Ishikawa (cell line): ENCODE measurements at regions not wholly inside any gene's neighbourhood (a gene's known extent, or its start where the extent isn't known, plus 50 kb on each side); places are given as distances from the start of the nearest gene placed in this dataset.

Experiments used
- CEBPB ChIP-seq: IDR thresholded peaks from 2 replicates; pipeline ENCODE4 v1.6.1; 2012
- CREB1 ChIP-seq: IDR thresholded peaks from 2 replicates; pipeline ENCODE4 v1.6.1; 2012; ENCODE audit warnings: low read depth
- EGR1 ChIP-seq: IDR thresholded peaks from 2 replicates; pipeline ENCODE4 v1.6.1; 2012
- EP300 ChIP-seq: IDR thresholded peaks from 2 replicates; pipeline ENCODE4 v1.6.1; 2012; ENCODE audit warnings: borderline replicate concordance
- FOXM1 ChIP-seq: IDR thresholded peaks from 2 replicates; pipeline ENCODE4 v1.6.1; 2012; ENCODE audit warnings: low read depth, borderline replicate concordance
- MAX ChIP-seq: IDR thresholded peaks from 2 replicates; pipeline ENCODE4 v1.6.1; 2012
- NFIC ChIP-seq: IDR thresholded peaks from 2 replicates; pipeline ENCODE4 v1.6.1; 2012
- RAD21 ChIP-seq: IDR thresholded peaks from 2 replicates; pipeline ENCODE4 v1.6.1; 2012; ENCODE audit warnings: low read depth
- REST ChIP-seq: IDR thresholded peaks from 2 replicates; pipeline ENCODE4 v1.6.1; 2012; ENCODE audit warnings: low read depth, mild to moderate bottlenecking
- TAF1 ChIP-seq: IDR thresholded peaks from 2 replicates; pipeline ENCODE4 v1.6.1; 2012; ENCODE audit warnings: low read depth, mild to moderate bottlenecking
- TCF12 ChIP-seq: IDR thresholded peaks from 2 replicates; pipeline ENCODE4 v1.6.1; 2012; ENCODE audit warnings: low read depth
- TEAD4 ChIP-seq: IDR thresholded peaks from 2 replicates; pipeline ENCODE4 v1.6.1; 2012
- USF1 ChIP-seq: IDR thresholded peaks from 2 replicates; pipeline ENCODE4 v1.6.1; 2012
- YY1 ChIP-seq: IDR thresholded peaks from 2 replicates; pipeline ENCODE4 v1.6.1; 2012; ENCODE audit warnings: low read depth
- ZBTB7A ChIP-seq: IDR thresholded peaks from 2 replicates; pipeline ENCODE4 v1.6.1; 2012; ENCODE audit warnings: low read depth

GRCh38 chr10:101287997-101288635 is 58.9 kb upstream of the LBX1 start:
- no peak for TF ChIP-seq ZBTB7A
- no peak for TF ChIP-seq CREB1
- TF ChIP-seq RAD21: peak; percentile 67
- no peak for TF ChIP-seq EGR1

GRCh38 chr10:101289541-101289940 is 60.3 kb upstream of the LBX1 start:
- no peak for TF ChIP-seq EGR1
- TF ChIP-seq CEBPB: no peak
- no peak for TF ChIP-seq REST
- TF ChIP-seq ZBTB7A: no peak
- TF ChIP-seq EP300: no peak
- TF ChIP-seq TCF12: no peak
- TF ChIP-seq TEAD4: no peak
- TF ChIP-seq TAF1: no peak

GRCh38 chr10:101290431-101290830 is 61.2 kb upstream of the LBX1 start:
- no peak for TF ChIP-seq ZBTB7A
- no peak for TF ChIP-seq EP300
- no peak for TF ChIP-seq MAX
- no peak for TF ChIP-seq TAF1
- no peak for TF ChIP-seq RAD21
- no peak for TF ChIP-seq TCF12
- no peak for TF ChIP-seq USF1
- no peak for TF ChIP-seq TEAD4
- TF ChIP-seq FOXM1: no peak

GRCh38 chr10:101290881-101291280 is 61.6 kb upstream of the LBX1 start:
- TF ChIP-seq USF1: no peak
- TF ChIP-seq MAX: no peak
- TF ChIP-seq TCF12: no peak
- no peak for TF ChIP-seq CEBPB
- no peak for TF ChIP-seq FOXM1
- no peak for TF ChIP-seq EP300
- TF ChIP-seq TEAD4: no peak
- no peak for TF ChIP-seq ZBTB7A
- TF ChIP-seq RAD21: no peak
- no peak for TF ChIP-seq NFIC
- TF ChIP-seq YY1: no peak
- no peak for TF ChIP-seq CREB1

- TF ChIP-seq EGR1: 0 out of 2 replicates have a peak, but pooled peaks have one; percentile 32
- no peak for TF ChIP-seq FOXM1
- TF ChIP-seq NFIC: no peak
- peak; percentile 95 for TF ChIP-seq ZBTB7A
- no peak for TF ChIP-seq TCF12
- no peak for TF ChIP-seq CREB1
- TF ChIP-seq RAD21: peak; percentile 67
- TF ChIP-seq YY1: 0 out of 2 replicates have a peak, but pooled peaks have one; percentile 22
- TF ChIP-seq CEBPB: no peak
These were observed 62.3 kb upstream of the LBX1 start for GRCh38 chr10:101291331-101292193.

- no peak for TF ChIP-seq EP300
- no peak for TF ChIP-seq RAD21
- TF ChIP-seq ZBTB7A: peak; percentile 91
- 0 out of 2 replicates have a peak, but pooled peaks have one; percentile 0 for TF ChIP-seq EGR1
- TF ChIP-seq CREB1: no peak
These were observed 61.6 kb upstream of the BTRC start for GRCh38 chr10:101292194-101293006.
